ENCODE measurements at regions not wholly inside any gene's neighbourhood (a gene's known extent, or its start where the extent isn't known, plus 50 kb on each side); places are given as distances from the start of the nearest gene placed in this dataset.
A peak's percentile ranks its signal among the peaks of the same experiment; 100 is the strongest.

DNA sequence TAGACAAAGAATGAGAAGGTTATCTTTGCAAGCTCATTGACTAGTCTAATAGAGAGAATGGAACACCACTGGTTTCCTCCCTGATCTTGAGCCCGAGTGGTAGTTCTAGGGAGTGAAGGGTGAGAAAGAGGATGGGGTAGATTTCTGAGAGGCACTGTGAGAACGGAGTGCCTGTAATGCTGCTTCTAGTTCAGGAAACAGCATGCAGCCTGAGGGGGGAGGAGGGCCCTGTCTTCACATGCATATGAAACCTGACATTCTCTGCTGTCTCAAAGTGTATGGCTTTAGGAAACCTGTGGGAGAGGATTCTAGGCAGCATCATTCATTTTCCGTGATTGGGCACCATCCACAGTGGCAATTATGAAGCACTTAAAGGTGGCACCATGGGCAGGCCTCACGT lies 259.4 kb upstream of the MAN1A1 start:
- Histone ChIP-seq H3K23ac (ENCODE audit: low read depth, low read length) (no peak overlapping the region), H3K79me1 (ENCODE audit: low read depth in 1 of 2, low read length in 2 of 2) (no peaks in the 10 kb centered on the region), H4K5ac (ENCODE audit: low read depth, low read length) (no peak overlapping the region), H4K20me1 (ENCODE audit: insufficient read depth, low read length) (no peaks in the 10 kb centered on the region), H3K4me2 (ENCODE audit: low read depth, low read length) (no peak overlapping the region), H4K91ac (ENCODE audit: insufficient read depth, low read depth, low read length) (no peak overlapping the region), H4K8ac (ENCODE audit: low read depth in 2 of 2, low read length in 2 of 2) (no peak overlapping the region), H3K14ac (replicated peaks; ENCODE audit: low read depth, low read length) (no peak overlapping the region), H2BK5ac (ENCODE audit: low read depth, low read length, poor library complexity, severe bottlenecking) (no peak overlapping the region), H3K9me3 (ENCODE audit: control insufficient read depth, insufficient read depth, low read length) (no peaks in the 10 kb centered on the region), H3K36me3 (ENCODE audit: control insufficient read depth, insufficient read depth, low read length) (no peaks in the 10 kb centered on the region), H2BK15ac (ENCODE audit: low read depth, low read length) (no peak overlapping the region), H3K4me3 (ENCODE audit: insufficient read depth, low read depth, low read length) (no peak overlapping the region), H3K4ac (ENCODE audit: low read depth, low read length) (no peak overlapping the region), H2AK9ac (replicated peaks; ENCODE audit: low read depth, low read length, poor library complexity) (no peak overlapping the region), H3K9me1 (ENCODE audit: insufficient read depth, low read length) (no peaks in the 10 kb centered on the region; the same call in 1 of the 2 replicates), H2BK120ac (ENCODE audit: low read depth, low read length) (no peak overlapping the region), H3K4me1 (ENCODE audit: control insufficient read depth, insufficient read depth, low read length) (peaks cover 5% of the 10 kb centered on the region), H3K27me3 (ENCODE audit: control insufficient read depth, insufficient read depth, low read length) (no peaks in the 10 kb centered on the region; the same call in 1 of the 2 replicates), H3K9ac (ENCODE audit: low read depth, low read length) (no peak overlapping the region), H3K27ac (ENCODE audit: insufficient read depth, low read length) (no peak overlapping the region), H2AFZ (replicated peaks; ENCODE audit: low read length, poor library complexity) (peak overlapping the region; percentile 17), H3K18ac (ENCODE audit: low read depth, low read length) (no peak overlapping the region), H2AK5ac (ENCODE audit: low read depth, low read length) (no peak overlapping the region), H2BK20ac (ENCODE audit: low read depth, low read length) (no peak overlapping the region), H3K56ac (ENCODE audit: extremely low read depth, insufficient read depth, low read length) (no peak overlapping the region)
- TF ChIP-seq, protein P1, sequence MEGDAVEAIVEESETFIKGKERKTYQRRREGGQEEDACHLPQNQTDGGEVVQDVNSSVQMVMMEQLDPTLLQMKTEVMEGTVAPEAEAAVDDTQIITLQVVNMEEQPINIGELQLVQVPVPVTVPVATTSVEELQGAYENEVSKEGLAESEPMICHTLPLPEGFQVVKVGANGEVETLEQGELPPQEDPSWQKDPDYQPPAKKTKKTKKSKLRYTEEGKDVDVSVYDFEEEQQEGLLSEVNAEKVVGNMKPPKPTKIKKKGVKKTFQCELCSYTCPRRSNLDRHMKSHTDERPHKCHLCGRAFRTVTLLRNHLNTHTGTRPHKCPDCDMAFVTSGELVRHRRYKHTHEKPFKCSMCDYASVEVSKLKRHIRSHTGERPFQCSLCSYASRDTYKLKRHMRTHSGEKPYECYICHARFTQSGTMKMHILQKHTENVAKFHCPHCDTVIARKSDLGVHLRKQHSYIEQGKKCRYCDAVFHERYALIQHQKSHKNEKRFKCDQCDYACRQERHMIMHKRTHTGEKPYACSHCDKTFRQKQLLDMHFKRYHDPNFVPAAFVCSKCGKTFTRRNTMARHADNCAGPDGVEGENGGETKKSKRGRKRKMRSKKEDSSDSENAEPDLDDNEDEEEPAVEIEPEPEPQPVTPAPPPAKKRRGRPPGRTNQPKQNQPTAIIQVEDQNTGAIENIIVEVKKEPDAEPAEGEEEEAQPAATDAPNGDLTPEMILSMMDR (conservative IDR thresholded peaks at IDR 0.05; ENCODE audit: low read depth, low read length) = no peak
- TF ChIP-seq RAD21 (IDR thresholded peaks at IDR 0.05; ENCODE audit: low read length) (no peak), SMC3 (IDR thresholded peaks at IDR 0.05; ENCODE audit: low read depth, low read length) (no peak), RFX5 (IDR thresholded peaks at IDR 0.05; ENCODE audit: low read depth, low read length) (no peak), MAZ (IDR thresholded peaks at IDR 0.05; ENCODE audit: borderline replicate concordance, low read depth, low read length) (no peak), CEBPB (IDR thresholded peaks at IDR 0.05; ENCODE audit: low read depth, low read length) (no peak), BHLHE40 (IDR thresholded peaks at IDR 0.05; ENCODE audit: low read depth, low read length) (no peak), NFE2L2 (IDR thresholded peaks at IDR 0.05; ENCODE audit: low read depth, low read length) (no peak), CHD1 (IDR thresholded peaks at IDR 0.05; ENCODE audit: low read depth, low read length) (no peak), POLR2A (IDR thresholded peaks at IDR 0.05; ENCODE audit: low read depth, low read length) (no peak), MAFK (IDR thresholded peaks at IDR 0.05; ENCODE audit: low read depth, low read length) (no peak), RCOR1 (IDR thresholded peaks at IDR 0.05; ENCODE audit: insufficient replicate concordance, low read length) (no peak), MXI1 (IDR thresholded peaks at IDR 0.05; ENCODE audit: borderline replicate concordance, low read depth, low read length) (no peak), FOS (IDR thresholded peaks at IDR 0.05; ENCODE audit: low read depth, low read length) (no peak)
- TF ChIP-seq, protein P2, sequence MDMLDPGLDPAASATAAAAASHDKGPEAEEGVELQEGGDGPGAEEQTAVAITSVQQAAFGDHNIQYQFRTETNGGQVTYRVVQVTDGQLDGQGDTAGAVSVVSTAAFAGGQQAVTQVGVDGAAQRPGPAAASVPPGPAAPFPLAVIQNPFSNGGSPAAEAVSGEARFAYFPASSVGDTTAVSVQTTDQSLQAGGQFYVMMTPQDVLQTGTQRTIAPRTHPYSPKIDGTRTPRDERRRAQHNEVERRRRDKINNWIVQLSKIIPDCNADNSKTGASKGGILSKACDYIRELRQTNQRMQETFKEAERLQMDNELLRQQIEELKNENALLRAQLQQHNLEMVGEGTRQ (IDR thresholded peaks at IDR 0.05; ENCODE audit: low read depth, low read length) = no peak
- TF ChIP-seq, protein P3, sequence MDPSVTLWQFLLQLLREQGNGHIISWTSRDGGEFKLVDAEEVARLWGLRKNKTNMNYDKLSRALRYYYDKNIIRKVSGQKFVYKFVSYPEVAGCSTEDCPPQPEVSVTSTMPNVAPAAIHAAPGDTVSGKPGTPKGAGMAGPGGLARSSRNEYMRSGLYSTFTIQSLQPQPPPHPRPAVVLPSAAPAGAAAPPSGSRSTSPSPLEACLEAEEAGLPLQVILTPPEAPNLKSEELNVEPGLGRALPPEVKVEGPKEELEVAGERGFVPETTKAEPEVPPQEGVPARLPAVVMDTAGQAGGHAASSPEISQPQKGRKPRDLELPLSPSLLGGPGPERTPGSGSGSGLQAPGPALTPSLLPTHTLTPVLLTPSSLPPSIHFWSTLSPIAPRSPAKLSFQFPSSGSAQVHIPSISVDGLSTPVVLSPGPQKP (IDR thresholded peaks at IDR 0.05; ENCODE audit: borderline replicate concordance, low read depth, low read length) = no peak
- no peak for DNase-seq
- ChIA-PET CTCF (no interaction called here), POLR2A (ENCODE audit: unreplicated experiment) (no interaction called here)
- intact Hi-C loops (cut with micrococcal nuclease) = no loop called here
- no TSS peak for BruUV-seq (replicated peaks)
- WGBS, 2 experiments (ENCODE audit: extremely low coverage in 2 of 2, insufficient read length in 1 of 2) = 70% methylated on average over 3 of the region's 4 CpGs; no CpG with 5 or more reads in 1 of the 2 experiments
- no peak for ATAC-seq (ENCODE audit: low read depth)
- in situ Hi-C loops (cut with MboI; ENCODE audit: low sequenced_read_pairs) = no loop called here
- dilution Hi-C loops (cut with HindIII; ENCODE audit: low sequenced_read_pairs, unreplicated experiment) = no loop called here

Measured in IMR-90 (cell line).